ENCODE measurements at regions not wholly inside any gene's neighbourhood (a gene's known extent, or its start where the extent isn't known, plus 50 kb on each side); places are given as distances from the start of the nearest gene placed in this dataset.

DNA sequence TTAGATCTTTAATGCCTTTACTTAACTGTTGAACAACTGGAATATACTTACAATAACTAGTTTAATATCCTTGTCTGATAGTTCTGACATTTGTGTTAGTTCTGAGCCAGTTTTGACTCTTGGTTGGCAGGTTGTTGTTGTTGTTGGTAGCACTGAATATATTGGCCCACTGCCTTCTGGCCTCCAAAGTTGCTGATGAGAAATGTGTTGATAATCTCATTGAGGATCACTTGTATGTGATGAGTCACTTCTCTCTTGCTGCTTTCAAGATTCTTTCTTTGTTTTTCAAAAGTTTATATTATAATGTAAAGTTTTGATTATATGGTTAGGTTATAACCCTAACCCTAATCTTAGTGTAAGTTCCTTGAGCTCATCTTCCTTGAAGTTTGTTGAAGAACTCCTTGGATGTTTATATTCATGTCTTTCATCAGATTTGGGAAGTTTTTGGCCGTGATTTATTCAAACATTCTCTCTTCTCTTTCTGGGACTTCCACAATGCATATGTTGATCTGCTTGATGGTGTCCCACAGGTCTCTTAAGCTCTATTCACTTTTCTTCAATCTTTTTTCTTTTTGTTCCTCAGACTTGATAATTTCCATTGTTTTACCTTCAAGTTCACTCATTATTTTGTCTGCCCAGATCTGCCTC is 149.7 kb downstream of the FGF18 start:
- no peaks in the 10 kb centered on the region for H3K27me3 ChIP-seq (ENCODE audit: insufficient read depth, poor library complexity, severe bottlenecking)
- H3K27ac ChIP-seq (replicated peaks): no peak overlapping the region
- no peak overlapping the region for H3K4me3 ChIP-seq (replicated peaks; ENCODE audit: insufficient read depth, low read length)
- TF ChIP-seq, protein P1, sequence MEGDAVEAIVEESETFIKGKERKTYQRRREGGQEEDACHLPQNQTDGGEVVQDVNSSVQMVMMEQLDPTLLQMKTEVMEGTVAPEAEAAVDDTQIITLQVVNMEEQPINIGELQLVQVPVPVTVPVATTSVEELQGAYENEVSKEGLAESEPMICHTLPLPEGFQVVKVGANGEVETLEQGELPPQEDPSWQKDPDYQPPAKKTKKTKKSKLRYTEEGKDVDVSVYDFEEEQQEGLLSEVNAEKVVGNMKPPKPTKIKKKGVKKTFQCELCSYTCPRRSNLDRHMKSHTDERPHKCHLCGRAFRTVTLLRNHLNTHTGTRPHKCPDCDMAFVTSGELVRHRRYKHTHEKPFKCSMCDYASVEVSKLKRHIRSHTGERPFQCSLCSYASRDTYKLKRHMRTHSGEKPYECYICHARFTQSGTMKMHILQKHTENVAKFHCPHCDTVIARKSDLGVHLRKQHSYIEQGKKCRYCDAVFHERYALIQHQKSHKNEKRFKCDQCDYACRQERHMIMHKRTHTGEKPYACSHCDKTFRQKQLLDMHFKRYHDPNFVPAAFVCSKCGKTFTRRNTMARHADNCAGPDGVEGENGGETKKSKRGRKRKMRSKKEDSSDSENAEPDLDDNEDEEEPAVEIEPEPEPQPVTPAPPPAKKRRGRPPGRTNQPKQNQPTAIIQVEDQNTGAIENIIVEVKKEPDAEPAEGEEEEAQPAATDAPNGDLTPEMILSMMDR (IDR thresholded peaks at IDR 0.05; ENCODE audit: insufficient read depth, low read length): no peak
- TF ChIP-seq GABPA (IDR thresholded peaks at IDR 0.05; ENCODE audit: low read depth) (no peak), SPI1 (IDR thresholded peaks at IDR 0.05; ENCODE audit: borderline replicate concordance, low read depth) (no peak), POLR2AphosphoS5 (IDR thresholded peaks at IDR 0.05; ENCODE audit: low read depth) (no peak), REST (IDR thresholded peaks at IDR 0.05; ENCODE audit: insufficient replicate concordance, low read depth) (no peak)
- no peak for DNase-seq (ENCODE audit: low read depth in 1 of 2, low spot score in 1 of 2)

DNA sequence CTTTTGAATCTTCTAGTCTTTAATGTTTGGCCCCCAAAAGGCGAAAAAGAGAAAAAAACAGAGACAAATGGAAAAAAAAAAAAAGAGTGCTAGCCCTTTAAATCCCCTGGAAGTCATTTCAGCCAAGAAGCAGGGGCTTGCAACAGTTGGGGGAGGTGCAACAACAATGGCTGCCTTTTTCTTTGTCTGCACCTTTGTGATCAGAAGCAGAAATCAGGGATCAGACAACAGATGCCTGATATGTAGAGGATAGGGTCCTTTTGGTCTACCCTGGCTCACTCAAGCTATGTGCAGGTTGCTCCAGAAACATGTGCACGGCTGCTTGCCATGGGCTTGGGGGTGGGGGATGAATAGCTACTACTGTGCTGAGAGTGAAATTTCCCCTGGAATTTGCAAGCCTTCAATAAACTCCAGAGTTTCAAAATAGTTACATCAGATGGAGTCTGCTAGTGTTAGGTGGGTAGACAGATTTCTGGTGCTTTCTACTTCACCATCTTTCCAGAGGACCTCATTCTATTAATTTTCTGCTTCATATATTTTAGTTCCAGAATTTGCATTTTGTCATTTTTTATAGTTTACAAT is 150.9 kb downstream of the FGF18 start:
- Histone ChIP-seq H3K27me3 (ENCODE audit: insufficient read depth, poor library complexity, severe bottlenecking) (no peaks in the 10 kb centered on the region), H3K27ac (replicated peaks) (no peak overlapping the region), H3K4me3 (replicated peaks; ENCODE audit: insufficient read depth, low read length) (no peak overlapping the region)
- no peak for TF ChIP-seq GABPA (IDR thresholded peaks at IDR 0.05; ENCODE audit: low read depth)
- TF ChIP-seq REST (IDR thresholded peaks at IDR 0.05; ENCODE audit: insufficient replicate concordance, low read depth): no peak
- no peak for TF ChIP-seq SPI1 (IDR thresholded peaks at IDR 0.05; ENCODE audit: borderline replicate concordance, low read depth)
- no peak for TF ChIP-seq POLR2AphosphoS5 (IDR thresholded peaks at IDR 0.05; ENCODE audit: low read depth)
- TF ChIP-seq, protein P1 (IDR thresholded peaks at IDR 0.05; ENCODE audit: insufficient read depth, low read length): no peak
- DNase-seq (ENCODE audit: low read depth in 1 of 2, low spot score in 1 of 2): no peak

GRCh38 chr5:171571663-171572062 is 152.2 kb downstream of the FGF18 start:
- Histone ChIP-seq H3K27me3 (ENCODE audit: insufficient read depth, poor library complexity, severe bottlenecking) (no peaks in the 10 kb centered on the region), H3K27ac (replicated peaks) (no peak overlapping the region), H3K4me3 (replicated peaks; ENCODE audit: insufficient read depth, low read length) (no peak overlapping the region)
- no peak for DNase-seq (ENCODE audit: low read depth in 1 of 2, low spot score in 1 of 2)
- TF ChIP-seq, protein P1 (IDR thresholded peaks at IDR 0.05; ENCODE audit: insufficient read depth, low read length): no peak
- TF ChIP-seq SPI1 (IDR thresholded peaks at IDR 0.05; ENCODE audit: borderline replicate concordance, low read depth): no peak
- no peak for TF ChIP-seq GABPA (IDR thresholded peaks at IDR 0.05; ENCODE audit: low read depth)
- no peak for TF ChIP-seq POLR2AphosphoS5 (IDR thresholded peaks at IDR 0.05; ENCODE audit: low read depth)
- TF ChIP-seq REST (IDR thresholded peaks at IDR 0.05; ENCODE audit: insufficient replicate concordance, low read depth): no peak

Measured in HL-60 (cell line).